A673 (cell line): ENCODE measurements at regions not wholly inside any gene's neighbourhood (a gene's known extent, or its start where the extent isn't known, plus 50 kb on each side); places are given as distances from the start of the nearest gene placed in this dataset.

Source experiments
- CTCF ChIP-seq: fragments of 300-800, 200-600 bp; sonication (generic); conservative IDR thresholded peaks from 2 replicates; pipeline ENCODE4 v1.5.1; 2017; ENCODE audit warnings: low read depth, mild to moderate bottlenecking, antibody characterized with exemption, low read length, moderate library complexity, mixed read lengths
- EZH2 ChIP-seq: fragments of 200-600 bp; sonication (generic); IDR thresholded peaks from 2 replicates; pipeline ENCODE4 v1.6.1; 2017; ENCODE audit warnings: borderline replicate concordance, low read depth, mild to moderate bottlenecking, mixed read lengths, antibody characterized with exemption, low read length; ENCODE audit not compliant: poor library complexity, severe bottlenecking

- TF ChIP-seq CTCF = no peak
- no peak for TF ChIP-seq EZH2
These were observed 63.6 kb upstream of the TCF7L2 start for GRCh38 chr10:112886463-112886862.
